ENCODE measurements at regions not wholly inside any gene's neighbourhood (a gene's known extent, or its start where the extent isn't known, plus 50 kb on each side); places are given as distances from the start of the nearest gene placed in this dataset.

- no peak for DNase-seq
Measured at GRCh38 chr9:135196474-135196873, 109.0 kb downstream of the OLFM1 start.

GRCh38 chr9:135198144-135198543 is 110.7 kb downstream of the OLFM1 start:
- DNase-seq: no peak

- no peak for DNase-seq
Measured at GRCh38 chr9:135198586-135199285, 111.3 kb downstream of the OLFM1 start.

GRCh38 chr9:135199489-135199888 is 112.0 kb downstream of the OLFM1 start:
- no peak for DNase-seq

GRCh38 chr9:135201711-135202110 is 114.2 kb downstream of the OLFM1 start:
- DNase-seq: no peak

- DNase-seq: no peak
Measured at GRCh38 chr9:135204177-135204576, 116.7 kb downstream of the OLFM1 start.

GRCh38 chr9:135209136-135209535 is 121.7 kb downstream of the OLFM1 start:
- no peak for DNase-seq

GRCh38 chr9:135209852-135210251 is 122.4 kb downstream of the OLFM1 start:
- DNase-seq: no peak

GRCh38 chr9:135210676-135211523 is 123.4 kb downstream of the OLFM1 start:
- DNase-seq: no peak

GRCh38 chr9:135211524-135211890 is 124.0 kb downstream of the OLFM1 start:
- no peak for DNase-seq

GRCh38 chr9:135212961-135213360 is 125.5 kb downstream of the OLFM1 start:
- DNase-seq: no peak

GRCh38 chr9:135213566-135213965 is 126.1 kb downstream of the OLFM1 start:
- DNase-seq: no peak

- DNase-seq: no peak
Measured at GRCh38 chr9:135214054-135214640, 126.7 kb downstream of the OLFM1 start.

GRCh38 chr9:135214706-135215105 is 127.2 kb downstream of the OLFM1 start:
- DNase-seq: no peak

- no peak for DNase-seq
Measured at GRCh38 chr9:135215571-135216161, 128.2 kb downstream of the OLFM1 start.

- no peak for DNase-seq
Measured at GRCh38 chr9:135216236-135216635, 128.8 kb downstream of the OLFM1 start.

- DNase-seq: no peak
Measured at GRCh38 chr9:135216791-135217441, 129.4 kb downstream of the OLFM1 start.

- DNase-seq: no peak
Measured at GRCh38 chr9:135217836-135218235, 130.4 kb downstream of the OLFM1 start.

GRCh38 chr9:135218331-135219225 is 131.1 kb downstream of the OLFM1 start:
- no peak for DNase-seq

- no peak for DNase-seq
Measured at GRCh38 chr9:135219676-135220600, 132.5 kb downstream of the OLFM1 start.

Data from activated naive CD4-positive, alpha-beta T cell treated with anti-CD3 and anti-CD28 coated beads, Interleukin-2, amount 50 U/mL, for 16 hours (primary cell).